Coronary artery (tissue), 2 donors: ENCODE measurements at regions not wholly inside any gene's neighbourhood (a gene's known extent, or its start where the extent isn't known, plus 50 kb on each side); places are given as distances from the start of the nearest gene placed in this dataset.
A peak's percentile ranks its signal among the peaks of the same experiment; 100 is the strongest.
"Not testable (repeated sequence)": the region's sequence is repeated elsewhere in the genome, so short reads cannot be mapped to it uniquely, and the experiment has no call there.

ENCODE experiments used
- DNase-seq: peaks from one replicate; pipeline ENCODE4 v3.0.0-alpha.2; 2017; ENCODE audit warnings: low spot score
- H3K27ac ChIP-seq, 2 donors: fragments of 200-600 bp; sonication (generic); one replicate each; pipeline ENCODE4 v1.5.1; 2016 to 2019
- H3K4me3 ChIP-seq: fragments of 200-600 bp; sonication (generic); 2 replicates; pipeline ENCODE4 v1.5.1; 2016; ENCODE audit warnings: mild to moderate bottlenecking, moderate library complexity
- TF ChIP-seq, protein P1 (sequence below): fragments of 200-600 bp; sonication (generic); IDR thresholded peaks from one replicate; pipeline ENCODE4 v1.5.1; 2019; ENCODE audit warnings: antibody characterized with exemption

DNA sequence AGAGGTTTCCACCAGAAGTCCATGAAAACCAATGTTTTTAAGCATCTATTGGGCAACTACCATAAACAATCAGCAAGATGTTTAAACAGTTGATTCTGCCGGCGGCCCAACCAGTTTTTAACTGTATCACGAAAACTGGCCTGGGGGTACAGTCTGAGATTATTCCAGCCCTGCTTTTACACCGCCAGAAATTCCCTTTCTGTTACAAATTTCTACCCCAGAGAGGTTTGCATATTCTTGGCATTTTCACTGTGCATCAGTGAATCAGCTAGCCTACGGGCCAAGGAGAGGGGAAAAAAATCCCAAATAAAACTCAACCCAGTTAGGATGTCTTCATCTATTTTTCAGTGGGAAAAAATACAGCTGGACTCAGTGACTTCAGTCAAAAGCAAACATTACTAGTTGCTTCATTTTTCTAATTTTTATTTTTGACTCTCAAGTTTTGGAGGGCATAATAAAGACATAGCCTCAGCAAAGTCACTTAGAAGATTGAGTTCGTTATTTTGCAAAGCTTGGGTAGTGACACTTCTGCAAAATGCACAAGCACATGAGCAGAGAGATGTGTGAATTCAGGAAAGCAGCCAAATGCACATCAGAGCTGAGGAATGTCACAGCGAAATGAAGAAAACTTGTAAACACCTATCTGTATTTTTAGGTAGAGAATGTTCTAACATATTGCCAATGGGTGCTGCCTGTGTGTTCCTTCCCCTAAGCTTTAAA is 167.8 kb upstream of the GK2 start:
- TF ChIP-seq, protein P1, sequence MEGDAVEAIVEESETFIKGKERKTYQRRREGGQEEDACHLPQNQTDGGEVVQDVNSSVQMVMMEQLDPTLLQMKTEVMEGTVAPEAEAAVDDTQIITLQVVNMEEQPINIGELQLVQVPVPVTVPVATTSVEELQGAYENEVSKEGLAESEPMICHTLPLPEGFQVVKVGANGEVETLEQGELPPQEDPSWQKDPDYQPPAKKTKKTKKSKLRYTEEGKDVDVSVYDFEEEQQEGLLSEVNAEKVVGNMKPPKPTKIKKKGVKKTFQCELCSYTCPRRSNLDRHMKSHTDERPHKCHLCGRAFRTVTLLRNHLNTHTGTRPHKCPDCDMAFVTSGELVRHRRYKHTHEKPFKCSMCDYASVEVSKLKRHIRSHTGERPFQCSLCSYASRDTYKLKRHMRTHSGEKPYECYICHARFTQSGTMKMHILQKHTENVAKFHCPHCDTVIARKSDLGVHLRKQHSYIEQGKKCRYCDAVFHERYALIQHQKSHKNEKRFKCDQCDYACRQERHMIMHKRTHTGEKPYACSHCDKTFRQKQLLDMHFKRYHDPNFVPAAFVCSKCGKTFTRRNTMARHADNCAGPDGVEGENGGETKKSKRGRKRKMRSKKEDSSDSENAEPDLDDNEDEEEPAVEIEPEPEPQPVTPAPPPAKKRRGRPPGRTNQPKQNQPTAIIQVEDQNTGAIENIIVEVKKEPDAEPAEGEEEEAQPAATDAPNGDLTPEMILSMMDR, result no peak
- no peak for DNase-seq
- Histone ChIP-seq H3K27ac (peak overlapping the region; percentile 46 to 75), H3K4me3 (peak overlapping the region; percentile 21)

DNA sequence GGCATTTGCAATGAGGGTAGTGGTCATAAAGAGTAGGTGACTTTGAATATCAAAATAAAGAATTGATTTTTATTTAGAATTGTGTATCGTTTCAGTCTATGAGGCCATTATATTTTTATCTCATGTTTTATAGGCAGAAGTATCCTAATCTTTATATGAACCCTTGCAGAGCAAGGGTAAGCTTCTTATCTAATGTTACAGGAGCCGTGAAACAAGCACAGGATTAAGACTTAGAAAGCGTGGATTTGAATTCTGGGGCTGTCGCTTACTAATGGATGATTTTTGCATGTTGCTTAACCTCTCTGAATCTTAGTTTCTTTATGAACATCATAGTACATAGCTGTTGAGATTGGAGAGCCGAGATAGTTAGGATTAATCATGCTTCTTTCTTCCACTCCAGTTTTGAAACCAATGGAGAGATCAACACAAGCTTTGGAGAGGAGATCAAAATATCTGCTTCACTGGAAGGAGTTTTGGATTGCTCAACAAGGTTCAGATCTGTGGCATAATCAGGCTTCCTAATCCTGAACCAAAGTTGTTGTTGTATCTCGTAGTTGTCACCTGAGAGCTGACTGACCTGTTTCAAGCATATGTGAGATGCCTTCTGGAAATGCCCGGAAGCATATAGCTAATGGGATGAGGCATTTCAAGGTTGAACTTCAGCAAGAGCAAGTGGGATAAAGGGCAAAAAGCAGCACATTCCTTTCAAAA is 166.9 kb upstream of the GK2 start:
- Histone ChIP-seq H3K27ac (peak overlapping the region; percentile 46 to 75), H3K4me3 (no peak overlapping the region)
- TF ChIP-seq, protein P1, result no peak
- no peak for DNase-seq

DNA sequence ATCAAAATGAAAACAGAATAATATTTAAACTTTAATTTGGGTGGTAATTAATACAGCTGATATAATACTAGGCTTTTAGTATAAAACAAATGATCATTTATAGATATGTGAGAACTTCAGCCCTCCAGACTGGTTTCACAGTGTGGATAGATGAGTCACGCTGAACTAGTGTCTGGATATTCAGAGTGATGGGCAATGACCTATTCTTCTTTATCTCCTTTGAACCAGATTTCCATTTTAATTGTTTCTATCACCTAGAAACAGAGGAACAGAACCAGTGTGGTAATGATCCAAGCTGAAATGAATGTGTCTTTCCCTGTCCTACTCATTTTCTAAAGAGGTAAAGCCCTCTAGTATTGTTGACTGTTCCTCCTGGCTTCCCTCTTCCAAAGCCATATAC is 155.2 kb upstream of the GK2 start:
- TF ChIP-seq, protein P1, result no peak

DNA sequence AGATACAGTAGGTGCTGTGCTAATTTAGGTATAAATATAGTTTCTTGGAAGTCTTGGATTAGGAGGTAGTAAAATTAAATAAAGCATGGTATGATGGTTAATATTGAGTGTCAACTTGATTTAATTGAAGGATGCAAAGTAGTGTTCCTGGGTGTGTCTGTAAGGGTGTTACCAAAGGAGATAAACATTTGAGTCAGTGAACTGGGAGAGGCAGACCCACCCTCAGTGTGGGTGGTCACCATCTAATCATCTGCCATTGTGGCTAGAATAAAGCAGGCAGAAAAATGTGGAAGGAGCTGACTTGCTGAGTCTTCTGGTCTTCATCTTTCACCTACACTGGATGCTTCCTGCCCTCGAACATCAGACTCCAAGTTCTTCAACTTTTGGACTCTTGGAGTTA is 153.7 kb upstream of the GK2 start:
- TF ChIP-seq, protein P1, result no peak
- Histone ChIP-seq H3K4me3 (no peak overlapping the region), H3K27ac (no peak overlapping the region)
- no peak for DNase-seq

More for the DNA sequence above, 155.2 kb upstream of the GK2 start:
- no peak overlapping the region for H3K27ac ChIP-seq
- H3K4me3 ChIP-seq, result no peak overlapping the region
- no peak for DNase-seq

DNA sequence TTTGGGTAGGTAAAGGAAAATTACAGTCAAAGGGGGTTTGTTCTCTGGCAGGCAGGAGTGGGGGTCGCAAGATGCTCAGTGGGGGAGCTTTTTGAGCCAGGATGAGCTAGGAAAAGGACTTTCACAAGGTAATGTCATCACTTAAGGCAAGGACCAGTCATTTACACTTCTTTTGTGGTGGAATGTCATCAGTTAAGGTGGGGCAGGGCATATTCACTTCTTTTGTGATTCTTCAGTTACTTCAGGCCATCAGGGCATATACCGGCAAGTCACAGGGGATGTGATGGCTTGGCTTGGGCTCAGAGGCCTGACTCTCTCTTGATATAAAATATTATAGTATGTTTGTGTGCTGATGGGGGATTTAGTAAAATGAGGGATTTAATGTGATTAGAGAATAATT is 151.4 kb upstream of the GK2 start:
- H3K4me3 ChIP-seq, H3K27ac ChIP-seq, DNase-seq: not testable (repeated sequence)

DNA sequence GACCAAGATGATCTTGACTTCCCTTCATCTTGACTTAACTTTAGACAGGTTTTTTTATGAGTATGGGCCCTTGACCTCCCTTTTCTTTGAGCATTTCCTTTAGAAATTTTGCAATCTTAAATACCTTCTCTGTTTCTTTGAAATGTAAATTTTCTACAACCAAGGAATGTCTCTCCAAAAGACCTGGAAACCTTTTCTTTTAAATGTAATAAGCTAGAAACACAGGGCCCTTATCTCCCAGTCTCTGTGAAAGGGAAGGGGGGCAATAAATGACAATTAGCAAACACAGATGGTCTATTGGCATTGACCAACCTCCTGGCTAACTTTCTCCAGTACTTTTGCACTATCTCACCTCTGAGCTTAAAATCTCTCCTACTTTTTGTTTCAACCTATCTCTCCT is 144.3 kb upstream of the GK2 start:
- TF ChIP-seq, protein P1, result no peak
- Histone ChIP-seq H3K27ac (no peak overlapping the region), H3K4me3 (no peak overlapping the region)
- DNase-seq, result no peak

DNA sequence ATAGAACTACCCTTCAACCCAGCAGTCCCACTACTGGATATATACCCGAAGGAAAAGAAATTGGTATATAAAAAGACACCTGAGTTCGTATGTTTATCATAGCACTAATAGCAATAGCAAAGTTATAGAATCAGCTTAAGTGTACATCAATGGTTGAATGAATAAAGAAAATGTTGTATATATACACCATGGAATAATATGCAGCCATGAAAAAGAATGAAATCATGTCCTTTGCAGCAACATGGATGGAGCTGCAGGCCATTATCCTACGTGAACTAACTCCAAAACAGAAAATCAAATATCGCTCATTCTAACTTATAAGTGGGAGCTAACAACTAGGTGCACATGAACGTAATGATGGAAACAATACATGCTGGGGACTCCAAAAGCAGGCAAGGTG is 143.5 kb upstream of the GK2 start:
- DNase-seq, result no peak
- TF ChIP-seq, protein P1, result no peak
- H3K27ac ChIP-seq, result no peak overlapping the region
- no peak overlapping the region for H3K4me3 ChIP-seq
